AG09309 (cell line): ENCODE measurements at regions not wholly inside any gene's neighbourhood (a gene's known extent, or its start where the extent isn't known, plus 50 kb on each side); places are given as distances from the start of the nearest gene placed in this dataset.
"Not testable (repeated sequence)": the region's sequence is repeated elsewhere in the genome, so short reads cannot be mapped to it uniquely, and the experiment has no call there.

ENCODE experiments used
- DNase-seq: peaks from one replicate; pipeline ENCODE4 v3.0.0-alpha.2; 2010; ENCODE audit warnings: low read depth
- H3K4me3 ChIP-seq: 2 replicates; pipeline ENCODE4 v1.5.1; 2011; ENCODE audit warnings: mild to moderate bottlenecking, low read depth, low read length, moderate library complexity; ENCODE audit not compliant: control insufficient read depth
- CTCF ChIP-seq: IDR thresholded peaks from 2 replicates; pipeline ENCODE4 v1.5.1; 2011; ENCODE audit warnings: mild to moderate bottlenecking, low read depth, low read length, inconsistent platforms; ENCODE audit not compliant: insufficient read depth, control insufficient read depth; ENCODE audit errors: missing control alignments

GRCh38 chr1:166682588-166682987 is 156.7 kb upstream of the POGK start:
- no peak for DNase-seq
- no peak for TF ChIP-seq CTCF
- H3K4me3 ChIP-seq, result no peak overlapping the region

- H3K4me3 ChIP-seq, result not testable (repeated sequence)
These were observed 154.6 kb upstream of the POGK start for GRCh38 chr1:166684669-166685068.

GRCh38 chr1:166685200-166685599 is 154.1 kb upstream of the POGK start:
- H3K4me3 ChIP-seq, result no peak overlapping the region
- TF ChIP-seq CTCF, result no peak
- DNase-seq, result no peak

More at GRCh38 chr1:166684669-166685068, 154.6 kb upstream of the POGK start:
- not testable (repeated sequence) for DNase-seq

GRCh38 chr1:166685891-166686290 is 153.4 kb upstream of the POGK start:
- H3K4me3 ChIP-seq, DNase-seq: not testable (repeated sequence)

GRCh38 chr1:166690596-166690995 is 148.7 kb upstream of the POGK start:
- not testable (repeated sequence) for DNase-seq, H3K4me3 ChIP-seq

- TF ChIP-seq CTCF, result no peak
- H3K4me3 ChIP-seq, result no peak overlapping the region
- DNase-seq, result no peak
These were observed 147.8 kb upstream of the POGK start for GRCh38 chr1:166691476-166691875.

GRCh38 chr1:166692346-166692745 is 146.9 kb upstream of the POGK start:
- TF ChIP-seq CTCF, result no peak
- no peak for DNase-seq
- H3K4me3 ChIP-seq, result no peak overlapping the region

- TF ChIP-seq CTCF, result no peak
- H3K4me3 ChIP-seq, result no peak overlapping the region
- DNase-seq, result no peak
These were observed 146.1 kb upstream of the POGK start for GRCh38 chr1:166693158-166693557.

- TF ChIP-seq CTCF, result no peak
- no peak for DNase-seq
- H3K4me3 ChIP-seq, result no peak overlapping the region
These were observed 145.5 kb upstream of the POGK start for GRCh38 chr1:166693673-166694297.
